22Rv1 (cell line): ENCODE measurements at regions not wholly inside any gene's neighbourhood (a gene's known extent, or its start where the extent isn't known, plus 50 kb on each side); places are given as distances from the start of the nearest gene placed in this dataset.

Experiments used
- H3K27ac ChIP-seq: fragments of 450-650 bp; 2 replicates; pipeline ENCODE4 v1.5.1; 2017
- ZFX ChIP-seq: fragments of 450-650 bp; IDR thresholded peaks from 2 replicates; pipeline ENCODE4 v1.6.1; 2017; ENCODE audit warnings: antibody characterized with exemption, borderline replicate concordance
- TF ChIP-seq, protein P1 (sequence below): fragments of 450-650 bp; IDR thresholded peaks from 2 replicates; pipeline ENCODE4 v1.5.1; 2017; ENCODE audit warnings: mild to moderate bottlenecking

DNA sequence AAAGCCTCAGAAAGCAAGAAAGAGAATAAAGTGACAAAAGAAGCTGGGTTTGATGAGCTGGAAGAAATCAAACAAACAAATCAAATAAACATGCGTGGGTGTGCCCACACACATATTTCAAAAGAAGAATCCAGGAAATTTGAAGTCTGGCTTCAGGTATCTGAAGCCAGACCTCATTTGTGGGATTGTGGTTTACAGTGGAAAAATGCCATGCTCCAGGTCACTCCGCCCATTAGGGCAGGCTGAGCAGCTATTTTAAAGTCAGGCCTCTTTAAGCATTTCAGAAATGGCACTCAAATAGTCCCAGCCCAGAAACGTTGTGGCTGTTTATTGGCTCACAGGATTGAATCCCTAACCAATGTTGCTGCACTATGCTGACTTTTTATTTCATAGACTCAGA is 226.1 kb upstream of the F9 start:
- H3K27ac ChIP-seq, result no peak overlapping the region
- TF ChIP-seq, protein P1, sequence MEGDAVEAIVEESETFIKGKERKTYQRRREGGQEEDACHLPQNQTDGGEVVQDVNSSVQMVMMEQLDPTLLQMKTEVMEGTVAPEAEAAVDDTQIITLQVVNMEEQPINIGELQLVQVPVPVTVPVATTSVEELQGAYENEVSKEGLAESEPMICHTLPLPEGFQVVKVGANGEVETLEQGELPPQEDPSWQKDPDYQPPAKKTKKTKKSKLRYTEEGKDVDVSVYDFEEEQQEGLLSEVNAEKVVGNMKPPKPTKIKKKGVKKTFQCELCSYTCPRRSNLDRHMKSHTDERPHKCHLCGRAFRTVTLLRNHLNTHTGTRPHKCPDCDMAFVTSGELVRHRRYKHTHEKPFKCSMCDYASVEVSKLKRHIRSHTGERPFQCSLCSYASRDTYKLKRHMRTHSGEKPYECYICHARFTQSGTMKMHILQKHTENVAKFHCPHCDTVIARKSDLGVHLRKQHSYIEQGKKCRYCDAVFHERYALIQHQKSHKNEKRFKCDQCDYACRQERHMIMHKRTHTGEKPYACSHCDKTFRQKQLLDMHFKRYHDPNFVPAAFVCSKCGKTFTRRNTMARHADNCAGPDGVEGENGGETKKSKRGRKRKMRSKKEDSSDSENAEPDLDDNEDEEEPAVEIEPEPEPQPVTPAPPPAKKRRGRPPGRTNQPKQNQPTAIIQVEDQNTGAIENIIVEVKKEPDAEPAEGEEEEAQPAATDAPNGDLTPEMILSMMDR, result no peak
- TF ChIP-seq ZFX, result no peak

DNA sequence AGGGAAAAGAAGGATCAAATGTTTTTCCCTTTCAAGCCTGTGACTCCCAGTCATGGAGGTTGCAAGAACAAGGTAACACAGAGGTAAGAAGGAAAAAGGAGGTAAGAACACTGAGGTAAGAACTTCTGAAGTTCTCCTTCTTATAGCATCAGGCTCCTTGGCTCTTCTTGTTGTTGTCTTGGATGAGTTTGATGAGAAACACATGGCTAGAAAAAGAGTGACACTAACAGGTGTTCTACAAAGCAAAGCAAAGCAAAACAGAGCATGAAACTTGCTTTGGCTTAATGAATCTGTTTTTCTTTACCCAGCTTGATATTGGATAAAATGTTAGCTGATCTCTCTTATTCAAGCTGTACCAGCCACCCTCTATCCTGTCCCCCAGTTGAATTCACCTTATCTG is 231.2 kb upstream of the F9 start:
- TF ChIP-seq, protein P1, result no peak
- no peak for TF ChIP-seq ZFX
- H3K27ac ChIP-seq, result no peak overlapping the region

DNA sequence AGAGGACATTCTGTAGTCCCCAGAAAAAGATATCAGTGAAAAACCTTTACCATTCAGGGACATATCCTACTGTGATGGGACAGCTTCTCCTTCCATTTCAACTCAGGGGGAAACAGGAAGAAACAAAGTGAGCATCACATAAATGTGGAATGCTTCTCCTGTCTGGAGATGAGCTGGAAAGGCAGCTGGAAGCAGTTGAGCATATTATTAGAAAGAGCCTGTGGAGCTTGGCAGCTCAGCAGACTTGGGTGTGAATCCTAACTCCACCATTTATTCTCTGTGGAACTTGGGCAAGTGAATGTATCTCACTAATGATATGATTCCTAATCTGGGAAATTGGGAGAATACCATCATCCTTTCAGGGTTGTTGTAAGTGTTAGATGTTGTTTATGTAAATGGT is 232.1 kb upstream of the F9 start:
- TF ChIP-seq, protein P1, result no peak
- TF ChIP-seq ZFX, result no peak
- no peak overlapping the region for H3K27ac ChIP-seq

DNA sequence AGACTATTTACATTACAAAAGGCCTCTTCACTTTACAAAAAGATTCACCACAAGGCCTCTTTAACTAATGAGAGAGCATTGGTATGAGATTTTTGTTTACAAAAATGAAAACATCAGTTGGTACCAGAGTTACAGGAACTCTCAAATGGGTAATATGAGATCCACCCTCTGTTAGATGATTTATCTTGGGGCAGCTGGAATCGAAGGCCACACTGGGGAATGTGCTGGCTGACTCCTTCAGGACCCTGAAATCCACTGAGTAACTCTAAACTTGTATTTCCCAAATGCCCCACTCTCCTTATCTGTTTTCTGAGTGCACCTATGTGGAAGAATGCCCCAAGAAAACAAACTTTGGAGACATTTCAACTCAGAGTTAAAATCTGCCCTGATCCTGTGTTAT is 232.9 kb upstream of the F9 start:
- TF ChIP-seq ZFX, result no peak
- TF ChIP-seq, protein P1, result no peak

DNA sequence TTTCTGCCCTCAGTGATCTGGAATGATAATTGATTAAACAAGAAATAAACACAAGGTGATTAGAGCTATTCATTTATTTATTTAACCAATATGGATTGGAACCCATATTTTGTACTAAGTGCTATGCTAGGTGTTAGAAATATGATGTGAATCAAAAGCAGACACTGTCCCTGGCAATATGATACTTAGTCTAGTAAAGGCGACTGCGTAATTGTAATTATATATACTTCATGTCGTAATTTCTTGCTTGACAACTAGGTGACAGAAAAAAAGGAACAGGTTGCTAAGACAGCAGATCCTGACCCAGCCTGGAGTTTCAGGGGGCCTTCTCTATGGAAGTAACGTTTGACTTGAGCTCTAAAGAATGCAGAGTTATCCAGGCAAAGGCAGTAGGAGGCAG is 236.5 kb upstream of the F9 start:
- H3K27ac ChIP-seq, result no peak overlapping the region
- TF ChIP-seq, protein P1, result no peak
- no peak for TF ChIP-seq ZFX

More for the DNA sequence above, 232.9 kb upstream of the F9 start:
- no peak overlapping the region for H3K27ac ChIP-seq

DNA sequence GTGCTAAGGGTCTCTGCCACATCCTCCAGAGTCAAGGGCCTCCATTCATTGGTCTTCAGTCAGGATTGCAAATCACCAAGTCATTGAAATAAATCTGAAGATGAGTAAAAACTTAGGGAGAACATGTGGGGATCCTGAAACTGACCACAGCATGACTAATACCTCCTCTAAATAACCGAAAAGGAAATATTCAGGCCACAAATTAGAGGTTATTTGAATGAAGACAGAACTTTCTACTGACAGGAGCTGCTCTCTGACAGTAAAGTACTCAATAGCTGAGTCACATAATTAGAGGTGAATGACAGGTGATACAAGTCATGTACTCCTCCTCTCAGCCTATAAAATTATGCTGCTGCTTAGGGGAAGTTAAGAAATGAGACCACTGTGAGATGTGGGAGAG is 240.2 kb upstream of the F9 start:
- TF ChIP-seq ZFX, result no peak
- TF ChIP-seq, protein P1, result no peak
- H3K27ac ChIP-seq, result no peak overlapping the region

DNA sequence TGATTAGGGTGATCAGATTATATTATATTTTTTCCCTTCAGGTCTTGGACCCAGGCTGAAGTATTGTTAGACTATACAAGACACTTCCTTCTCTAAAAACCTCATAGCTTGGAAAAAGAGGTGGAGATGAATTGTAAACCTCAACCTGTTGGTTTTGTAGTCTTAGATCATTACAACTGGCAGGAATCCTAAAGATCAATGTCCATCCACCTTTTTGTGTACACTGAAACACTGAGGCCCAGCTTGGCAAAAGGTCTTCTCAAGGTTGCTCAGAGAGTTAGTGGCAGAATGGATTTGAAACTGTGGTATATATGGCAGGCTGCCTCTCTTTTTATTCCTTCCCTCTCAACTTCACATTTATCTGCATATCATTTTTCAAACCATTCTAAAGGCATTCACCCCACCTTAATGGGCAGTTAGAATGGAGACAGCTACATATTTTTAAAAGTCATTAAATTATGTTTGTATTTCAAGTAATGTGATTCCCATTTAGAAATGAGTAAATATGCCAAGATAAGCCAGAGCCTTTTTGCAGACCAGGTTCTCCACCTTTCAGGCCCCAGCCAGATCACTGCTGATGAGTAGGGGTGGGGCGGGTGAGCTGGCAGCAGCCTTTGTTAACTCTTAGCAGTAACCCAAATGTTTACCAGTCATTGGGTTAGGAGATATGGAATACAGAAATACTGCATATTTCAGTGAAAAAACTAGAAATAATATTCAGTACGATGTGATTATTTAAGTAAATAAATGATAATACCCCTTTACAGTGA is 243.2 kb upstream of the F9 start:
- no peak for TF ChIP-seq ZFX
- TF ChIP-seq, protein P1, result no peak
- H3K27ac ChIP-seq, result peak overlapping the region; percentile 85
